SK-N-SH treated with all-trans-retinoic acid at 6 μM for 48 hours (cell line): ENCODE measurements at regions not wholly inside any gene's neighbourhood (a gene's known extent, or its start where the extent isn't known, plus 50 kb on each side); places are given as distances from the start of the nearest gene placed in this dataset.

Experiments
- ATAC-seq: fragments of 200-7000 bp; cut with Tn5 transposase; 3 replicates; pipeline ENCODE4 v1.9.1; 2020; ENCODE audit warnings: mild to moderate bottlenecking, moderate library complexity
- ARNTL ChIP-seq: fragments of 450-650 bp; formaldehyde crosslinking; IDR thresholded peaks from 2 replicates; pipeline ENCODE4 v1.5.0; 2020; ENCODE audit warnings: low read depth, mild to moderate bottlenecking, moderate library complexity, borderline replicate concordance
- CSDC2 ChIP-seq: fragments of 250-450 bp; sonication (Bioruptor Pico); IDR thresholded peaks from 2 replicates; pipeline ENCODE4 v1.5.0; 2020; ENCODE audit warnings: mild to moderate bottlenecking, moderate library complexity
- GLIS3 ChIP-seq: fragments of 250-450 bp; sonication (Bioruptor Pico); IDR thresholded peaks from 2 replicates; pipeline ENCODE4 v1.5.0; 2020; ENCODE audit warnings: mild to moderate bottlenecking, moderate library complexity
- ISL1 ChIP-seq: fragments of 250-450 bp; sonication (Bioruptor Pico); IDR thresholded peaks from 2 replicates; pipeline ENCODE4 v2.1.2; 2022; ENCODE audit warnings: mild to moderate bottlenecking, moderate library complexity
- OSR1 ChIP-seq: fragments of 250-450 bp; sonication (Bioruptor Pico); IDR thresholded peaks from 2 replicates; pipeline ENCODE4 v1.8.0; 2022; ENCODE audit warnings: moderate library complexity, mild to moderate bottlenecking, inconsistent platforms
- PATZ1 ChIP-seq: fragments of 250-450 bp; sonication (Bioruptor Pico); IDR thresholded peaks from 2 replicates; pipeline ENCODE4 v1.8.0; 2020; ENCODE audit warnings: mild to moderate bottlenecking, moderate library complexity, borderline replicate concordance
- POU6F1 ChIP-seq: fragments of 250-450 bp; sonication (Bioruptor Pico); IDR thresholded peaks from 2 replicates; pipeline ENCODE4 v1.8.0; 2021; ENCODE audit warnings: low read depth, mild to moderate bottlenecking, moderate library complexity, borderline replicate concordance
- PPARA ChIP-seq: fragments of 250-450 bp; sonication (Bioruptor Pico); IDR thresholded peaks from 2 replicates; pipeline ENCODE4 v1.5.0; 2020; ENCODE audit warnings: mild to moderate bottlenecking, borderline replicate concordance
- RARB ChIP-seq: fragments of 250-450 bp; sonication (Bioruptor Pico); IDR thresholded peaks from 2 replicates; pipeline ENCODE4 v1.8.0; 2021; ENCODE audit warnings: mild to moderate bottlenecking, moderate library complexity
- TOX ChIP-seq: fragments of 250-450 bp; sonication (Bioruptor Pico); IDR thresholded peaks from 2 replicates; pipeline ENCODE4 v1.8.0; 2021; ENCODE audit warnings: mild to moderate bottlenecking, moderate library complexity, borderline replicate concordance
- ZC3H10 ChIP-seq: fragments of 250-450 bp; sonication (Bioruptor Pico); IDR thresholded peaks from 2 replicates; pipeline ENCODE4 v1.5.1; 2021; ENCODE audit warnings: mild to moderate bottlenecking, moderate library complexity
- ZNF8 ChIP-seq: fragments of 450-650 bp; formaldehyde crosslinking; IDR thresholded peaks from 2 replicates; pipeline ENCODE4 v1.5.0; 2020; ENCODE audit warnings: mild to moderate bottlenecking, moderate library complexity
- TF ChIP-seq, protein P1 (sequence below): fragments of 250-450 bp; sonication (Bioruptor Pico); IDR thresholded peaks from 2 replicates; pipeline ENCODE4 v1.5.0; 2020; ENCODE audit warnings: mild to moderate bottlenecking, moderate library complexity
- TF ChIP-seq, protein P2 (sequence below): fragments of 250-450 bp; sonication (Bioruptor Pico); IDR thresholded peaks from 2 replicates; pipeline ENCODE4 v1.5.1; 2020; ENCODE audit warnings: low read depth, mild to moderate bottlenecking, moderate library complexity

DNA sequence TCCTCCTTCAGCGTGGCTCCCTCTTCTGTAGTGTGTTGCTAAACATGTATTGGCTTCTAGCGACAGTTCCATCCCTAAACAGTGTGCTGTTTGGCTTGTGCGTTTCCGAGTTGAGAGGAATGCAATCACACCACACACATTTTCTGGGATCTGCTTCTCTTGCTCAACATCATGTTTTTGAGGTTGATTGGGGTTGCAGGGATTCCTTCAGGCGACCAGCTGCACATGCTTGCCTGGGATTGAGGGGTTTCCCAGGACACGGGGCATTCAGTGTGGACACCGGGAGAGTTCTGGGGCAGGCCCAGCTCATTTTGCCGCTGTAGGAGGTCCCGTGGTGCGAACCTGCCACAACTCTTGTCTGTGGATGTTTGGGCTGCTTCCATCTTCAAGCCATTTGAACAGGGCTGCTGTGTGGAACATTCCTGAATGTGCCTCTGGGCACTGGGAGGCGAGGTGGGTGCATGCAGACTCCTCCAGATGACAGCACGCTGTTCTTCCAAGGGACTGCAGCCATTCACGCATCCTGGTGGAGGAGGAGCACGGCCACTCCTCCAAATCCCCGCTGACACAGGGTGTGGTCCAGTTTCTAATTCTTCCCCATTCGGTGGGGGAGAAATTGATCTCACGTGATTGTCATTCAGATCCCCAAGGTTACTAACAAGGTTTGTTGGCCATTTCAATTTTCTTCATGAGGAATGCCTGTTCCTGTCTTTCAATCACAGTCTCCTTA is 82.8 kb downstream of the PLXNA1 start (continued):
- TF ChIP-seq ARNTL (CRISPR knock-in tag), result no peak
- TF ChIP-seq, protein P1, sequence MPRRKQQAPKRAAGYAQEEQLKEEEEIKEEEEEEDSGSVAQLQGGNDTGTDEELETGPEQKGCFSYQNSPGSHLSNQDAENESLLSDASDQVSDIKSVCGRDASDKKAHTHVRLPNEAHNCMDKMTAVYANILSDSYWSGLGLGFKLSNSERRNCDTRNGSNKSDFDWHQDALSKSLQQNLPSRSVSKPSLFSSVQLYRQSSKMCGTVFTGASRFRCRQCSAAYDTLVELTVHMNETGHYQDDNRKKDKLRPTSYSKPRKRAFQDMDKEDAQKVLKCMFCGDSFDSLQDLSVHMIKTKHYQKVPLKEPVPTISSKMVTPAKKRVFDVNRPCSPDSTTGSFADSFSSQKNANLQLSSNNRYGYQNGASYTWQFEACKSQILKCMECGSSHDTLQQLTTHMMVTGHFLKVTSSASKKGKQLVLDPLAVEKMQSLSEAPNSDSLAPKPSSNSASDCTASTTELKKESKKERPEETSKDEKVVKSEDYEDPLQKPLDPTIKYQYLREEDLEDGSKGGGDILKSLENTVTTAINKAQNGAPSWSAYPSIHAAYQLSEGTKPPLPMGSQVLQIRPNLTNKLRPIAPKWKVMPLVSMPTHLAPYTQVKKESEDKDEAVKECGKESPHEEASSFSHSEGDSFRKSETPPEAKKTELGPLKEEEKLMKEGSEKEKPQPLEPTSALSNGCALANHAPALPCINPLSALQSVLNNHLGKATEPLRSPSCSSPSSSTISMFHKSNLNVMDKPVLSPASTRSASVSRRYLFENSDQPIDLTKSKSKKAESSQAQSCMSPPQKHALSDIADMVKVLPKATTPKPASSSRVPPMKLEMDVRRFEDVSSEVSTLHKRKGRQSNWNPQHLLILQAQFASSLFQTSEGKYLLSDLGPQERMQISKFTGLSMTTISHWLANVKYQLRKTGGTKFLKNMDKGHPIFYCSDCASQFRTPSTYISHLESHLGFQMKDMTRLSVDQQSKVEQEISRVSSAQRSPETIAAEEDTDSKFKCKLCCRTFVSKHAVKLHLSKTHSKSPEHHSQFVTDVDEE (CRISPR knock-in tag), result no peak
- TF ChIP-seq ZC3H10 (CRISPR knock-in tag), result no peak
- no peak for TF ChIP-seq ISL1 (CRISPR knock-in tag)
- TF ChIP-seq, all 23 proteins: peak for 0

DNA sequence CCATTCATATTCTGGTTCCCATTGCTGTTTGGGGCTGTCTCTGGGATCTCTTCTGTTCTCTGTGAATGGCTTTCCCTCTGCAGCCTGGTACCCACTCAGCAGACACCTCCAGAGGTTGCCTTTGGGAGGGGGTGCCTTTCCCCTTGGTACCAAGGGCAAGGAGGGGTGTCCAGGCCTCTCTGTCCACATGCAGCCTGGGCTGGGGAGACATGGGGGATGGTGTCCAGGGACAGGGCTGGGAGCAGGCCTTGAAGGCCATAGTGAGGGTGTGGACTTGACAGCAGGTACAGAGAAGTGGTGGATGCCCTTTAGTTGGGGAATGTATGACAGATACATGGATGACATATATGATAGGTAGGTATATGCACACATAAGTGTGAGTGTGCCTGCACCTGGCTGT is 83.7 kb downstream of the PLXNA1 start:
- no peak for ATAC-seq
- TF ChIP-seq ZNF8, result no peak
- no peak for TF ChIP-seq TOX
- TF ChIP-seq PPARA, result no peak
- no peak for TF ChIP-seq CSDC2 (CRISPR knock-in tag)
- TF ChIP-seq POU6F1, result no peak
- no peak for TF ChIP-seq RARB
- TF ChIP-seq PATZ1 (CRISPR knock-in tag), result no peak
- TF ChIP-seq, protein P2, sequence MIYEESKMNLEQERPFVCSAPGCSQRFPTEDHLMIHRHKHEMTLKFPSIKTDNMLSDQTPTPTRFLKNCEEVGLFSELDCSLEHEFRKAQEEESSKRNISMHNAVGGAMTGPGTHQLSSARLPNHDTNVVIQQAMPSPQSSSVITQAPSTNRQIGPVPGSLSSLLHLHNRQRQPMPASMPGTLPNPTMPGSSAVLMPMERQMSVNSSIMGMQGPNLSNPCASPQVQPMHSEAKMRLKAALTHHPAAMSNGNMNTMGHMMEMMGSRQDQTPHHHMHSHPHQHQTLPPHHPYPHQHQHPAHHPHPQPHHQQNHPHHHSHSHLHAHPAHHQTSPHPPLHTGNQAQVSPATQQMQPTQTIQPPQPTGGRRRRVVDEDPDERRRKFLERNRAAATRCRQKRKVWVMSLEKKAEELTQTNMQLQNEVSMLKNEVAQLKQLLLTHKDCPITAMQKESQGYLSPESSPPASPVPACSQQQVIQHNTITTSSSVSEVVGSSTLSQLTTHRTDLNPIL (CRISPR knock-in tag), result no peak
- no peak for TF ChIP-seq ZC3H10 (CRISPR knock-in tag)
- TF ChIP-seq, protein P1 (CRISPR knock-in tag), result no peak
- no peak for TF ChIP-seq ISL1 (CRISPR knock-in tag)
- TF ChIP-seq, all 23 proteins: peak for 0

DNA sequence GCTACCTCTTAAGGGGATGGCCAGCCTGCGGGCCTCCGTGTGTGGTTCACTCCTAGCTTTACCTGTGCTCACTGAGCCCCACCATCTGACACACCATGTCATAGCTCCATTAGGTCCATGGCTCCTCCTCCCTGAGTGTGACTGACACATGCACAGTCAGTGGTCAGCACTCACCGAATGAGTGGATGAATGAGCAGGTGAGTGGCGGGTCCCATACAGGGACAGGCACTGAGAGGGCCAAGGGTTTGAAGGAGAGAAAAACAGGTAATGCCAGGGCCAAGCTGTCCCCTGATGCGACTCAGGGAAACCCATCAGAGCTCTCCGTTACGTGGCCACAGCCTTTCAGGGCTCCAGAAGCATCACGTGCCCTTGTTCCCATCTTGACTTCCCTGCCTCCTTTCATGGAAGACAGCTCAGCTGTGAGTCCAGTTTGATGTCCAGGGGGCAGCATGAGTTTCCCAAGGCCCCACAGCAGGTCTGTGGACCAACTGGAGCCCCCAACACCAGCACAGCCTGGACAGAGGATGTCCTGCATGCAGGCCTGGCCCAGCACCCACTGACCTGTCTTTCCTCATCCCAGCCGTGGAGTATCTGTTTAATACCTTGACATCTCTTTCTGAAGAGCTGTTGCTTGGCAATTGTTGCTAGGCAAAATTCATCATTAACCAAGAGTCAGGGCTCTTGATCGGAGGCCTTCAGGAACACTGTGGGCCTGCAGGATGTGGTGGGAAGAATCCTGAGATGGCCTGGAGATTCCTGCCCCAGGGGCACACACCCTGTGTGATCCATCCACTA is 84.4 kb downstream of the PLXNA1 start:
- ATAC-seq, result no peak
- TF ChIP-seq ARNTL (CRISPR knock-in tag) (no peak), OSR1 (CRISPR knock-in tag) (no peak), RARB (no peak), PATZ1 (CRISPR knock-in tag) (no peak), GLIS3 (CRISPR knock-in tag) (no peak), TOX (no peak)
- TF ChIP-seq, protein P1 (CRISPR knock-in tag), result no peak
